HG03439 (cell line): ENCODE measurements at regions not wholly inside any gene's neighbourhood (a gene's known extent, or its start where the extent isn't known, plus 50 kb on each side); places are given as distances from the start of the nearest gene placed in this dataset.

ENCODE experiments used
- ATAC-seq: cut with Tn5 transposase; IDR thresholded peaks from one replicate; pipeline ENCODE4 v1.9.1; 2021; ENCODE audit warnings: mild to moderate bottlenecking, moderate library complexity; ENCODE audit not compliant: unreplicated experiment

DNA sequence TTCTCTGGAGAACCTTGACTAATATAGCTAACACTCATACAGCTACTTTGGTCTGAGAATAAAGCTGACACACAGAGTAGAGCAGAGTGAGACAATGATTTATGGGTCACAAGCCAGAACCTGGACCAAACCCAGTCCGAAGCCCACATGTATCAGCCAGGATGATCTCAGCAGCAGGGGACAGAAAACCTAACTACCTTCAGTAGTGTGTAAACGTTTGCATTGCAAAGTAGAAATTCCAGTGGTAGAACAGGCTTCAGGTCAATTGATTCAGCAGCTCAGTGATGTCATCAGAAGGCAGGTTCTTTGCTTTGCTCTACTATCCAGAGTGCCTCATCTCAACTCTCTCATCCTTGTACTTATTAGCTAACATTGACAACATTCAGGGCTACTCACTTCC lies 62.5 kb upstream of the PALS2 start:
- no peak for ATAC-seq

DNA sequence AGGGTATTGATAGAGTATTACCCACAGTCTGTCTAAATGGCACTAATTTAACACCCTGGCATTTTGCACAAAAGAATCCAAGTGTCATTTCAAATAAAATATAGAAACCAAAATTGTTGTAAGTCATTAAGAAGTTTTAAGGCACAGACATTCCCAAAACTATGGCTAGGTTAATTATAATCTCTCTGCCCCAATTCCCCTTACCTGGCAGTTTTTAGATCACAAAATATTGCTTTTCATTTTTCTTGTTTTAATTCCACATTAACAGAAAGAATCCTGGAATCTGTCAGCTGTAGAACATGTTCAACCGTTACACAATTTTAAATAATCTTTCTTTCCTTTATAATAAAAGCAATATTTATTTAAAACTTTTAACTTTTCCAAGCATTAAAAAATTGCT lies 56.1 kb upstream of the PALS2 start:
- ATAC-seq, result no peak

DNA sequence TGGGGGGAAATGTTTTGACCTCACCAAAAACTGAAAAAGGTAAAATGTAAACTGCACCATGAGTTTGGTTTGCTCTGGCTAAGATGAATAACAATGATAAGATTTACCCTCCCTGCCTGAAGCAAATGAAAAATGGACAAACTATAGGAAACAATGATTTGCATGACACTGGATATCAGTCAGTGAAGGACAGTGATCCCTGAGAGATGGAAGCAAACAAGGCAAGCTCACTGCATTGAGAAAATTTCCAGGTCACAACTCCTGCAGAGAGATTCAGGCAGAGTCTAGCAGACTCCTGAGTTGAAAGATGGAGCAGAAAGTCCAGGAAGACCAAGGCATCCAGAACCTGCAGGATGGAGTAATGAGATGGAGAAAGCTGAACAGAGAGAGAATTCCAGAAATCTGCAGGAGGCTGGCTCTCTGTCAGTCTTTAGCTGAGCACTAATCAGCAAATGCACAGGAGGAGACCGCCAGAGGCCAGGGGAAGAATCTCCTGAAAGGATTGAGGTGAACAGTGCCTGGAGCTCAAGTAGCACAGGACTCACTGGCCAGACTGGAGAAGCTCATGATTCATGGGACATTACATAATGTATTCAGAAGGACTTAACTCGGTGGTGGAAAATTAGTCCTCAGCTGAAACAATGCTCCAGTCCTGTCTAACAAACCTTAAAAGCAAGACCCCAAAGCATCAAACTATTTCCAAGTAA lies 51.2 kb upstream of the PALS2 start:
- no peak for ATAC-seq
